Stimulated activated naive CD8-positive, alpha-beta T cell treated with anti-CD3 and anti-CD28 coated beads, Interleukin-15, Interleukin-2, amounts not matched to agents 100 ng/mL and 50 ng/mL, for 24 hours (primary cell): ENCODE measurements at regions not wholly inside any gene's neighbourhood (a gene's known extent, or its start where the extent isn't known, plus 50 kb on each side); places are given as distances from the start of the nearest gene placed in this dataset.

Experiments
- H3K27ac Mint-ChIP-seq: one replicate; pipeline ENCODE4 v1.8.0; 2021; ENCODE audit warnings: mild to moderate bottlenecking, mixed read lengths
- H3K27me3 Mint-ChIP-seq: one replicate; pipeline ENCODE4 v1.8.0; 2021; ENCODE audit warnings: mixed read lengths
- H3K36me3 Mint-ChIP-seq: one replicate; pipeline ENCODE4 v1.8.0; 2021; ENCODE audit warnings: low read depth, mixed read lengths
- H3K4me1 Mint-ChIP-seq: one replicate; pipeline ENCODE4 v1.8.0; 2021; ENCODE audit warnings: low read depth, mixed read lengths
- H3K4me3 Mint-ChIP-seq: one replicate; pipeline ENCODE4 v1.8.0; 2021; ENCODE audit warnings: mild to moderate bottlenecking, mixed read lengths
- H3K9me3 Mint-ChIP-seq: one replicate; pipeline ENCODE4 v1.8.0; 2021; ENCODE audit warnings: mixed read lengths

DNA sequence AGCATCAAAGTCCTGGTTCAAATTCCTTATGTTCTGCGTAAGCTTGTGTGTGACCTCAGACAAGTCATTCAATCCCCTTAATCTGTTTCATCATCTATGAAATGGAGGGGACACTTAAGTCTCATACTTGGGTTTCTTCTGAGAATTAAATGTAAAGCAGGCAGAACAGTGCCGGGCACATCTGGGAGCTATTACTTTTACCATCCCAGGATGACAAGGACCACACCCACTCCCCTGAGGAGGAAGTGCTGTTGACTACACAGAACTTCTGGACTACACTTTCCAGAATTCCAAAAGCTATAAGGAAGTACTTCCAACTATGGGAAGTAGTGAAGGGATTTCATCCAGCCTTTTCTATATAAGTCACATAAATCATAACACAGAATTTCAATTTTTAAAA is 294.9 kb downstream of the IPMK start:
- H3K36me3 Mint-ChIP-seq, result no peaks in the 10 kb centered on the region
- H3K4me3 Mint-ChIP-seq, result no peak overlapping the region
- H3K27ac Mint-ChIP-seq, result no peak overlapping the region
- H3K27me3 Mint-ChIP-seq, result no peaks in the 10 kb centered on the region
- no peaks in the 10 kb centered on the region for H3K4me1 Mint-ChIP-seq
- no peaks in the 10 kb centered on the region for H3K9me3 Mint-ChIP-seq

DNA sequence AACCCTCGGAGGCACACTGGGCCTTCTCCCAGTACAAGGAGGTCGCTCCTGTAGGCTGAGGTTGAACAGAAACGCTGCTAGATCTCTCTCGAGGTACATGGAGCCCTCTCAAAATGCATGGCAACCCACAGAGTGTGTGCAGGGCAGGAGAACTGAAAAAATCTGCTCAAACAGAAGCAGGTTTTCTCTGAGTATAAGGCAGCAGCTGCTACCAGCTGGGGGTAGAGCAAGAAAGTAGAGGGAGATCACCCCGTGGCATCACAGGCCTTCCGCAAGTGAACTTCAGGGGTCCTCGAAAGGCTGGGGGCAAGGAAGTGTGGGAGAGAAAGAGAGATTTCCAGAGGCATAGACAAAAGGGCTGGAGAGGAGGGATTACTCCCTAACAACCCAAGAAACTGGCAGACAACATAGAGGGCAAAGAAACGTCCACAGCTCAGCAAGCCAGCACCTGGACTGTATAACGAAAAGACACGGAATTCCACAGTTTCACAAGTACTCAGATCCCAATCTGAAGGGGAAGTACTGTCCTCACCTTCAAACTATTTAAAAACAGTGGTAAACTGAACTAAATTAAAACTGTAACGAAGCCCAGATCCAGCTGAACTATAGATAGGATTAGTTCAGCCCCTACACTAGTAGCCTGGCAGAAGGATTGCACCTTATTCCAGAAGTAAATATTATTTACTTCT is 299.2 kb downstream of the IPMK start:
- no peaks in the 10 kb centered on the region for H3K27me3 Mint-ChIP-seq
- no peaks in the 10 kb centered on the region for H3K36me3 Mint-ChIP-seq
- H3K4me3 Mint-ChIP-seq, result no peak overlapping the region
- no peaks in the 10 kb centered on the region for H3K4me1 Mint-ChIP-seq
- H3K27ac Mint-ChIP-seq, result no peak overlapping the region
- H3K9me3 Mint-ChIP-seq, result no peaks in the 10 kb centered on the region

DNA sequence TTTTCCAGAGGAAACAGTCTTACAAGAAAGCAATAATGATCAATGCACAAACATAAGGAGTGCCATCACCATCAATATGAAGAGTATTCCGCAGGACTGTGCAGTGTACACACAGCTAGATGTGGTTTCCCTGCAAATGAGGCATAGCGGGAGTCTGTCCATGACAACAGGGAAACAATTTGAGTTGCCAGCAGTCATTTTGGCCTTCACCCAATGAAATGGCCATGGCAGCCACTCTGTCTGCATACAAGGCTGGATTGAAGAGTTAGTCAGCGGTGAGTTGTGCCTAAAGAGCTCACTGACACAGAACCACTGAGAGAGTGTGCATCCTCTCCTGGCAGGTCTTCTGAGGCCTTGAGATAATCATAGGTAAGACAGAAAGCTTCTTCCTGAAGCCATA is 303.3 kb downstream of the IPMK start:
- no peak overlapping the region for H3K4me3 Mint-ChIP-seq
- H3K36me3 Mint-ChIP-seq, result no peaks in the 10 kb centered on the region
- no peak overlapping the region for H3K27ac Mint-ChIP-seq
- H3K27me3 Mint-ChIP-seq, result peaks cover 6% of the 10 kb centered on the region
- no peaks in the 10 kb centered on the region for H3K9me3 Mint-ChIP-seq
- no peaks in the 10 kb centered on the region for H3K4me1 Mint-ChIP-seq

DNA sequence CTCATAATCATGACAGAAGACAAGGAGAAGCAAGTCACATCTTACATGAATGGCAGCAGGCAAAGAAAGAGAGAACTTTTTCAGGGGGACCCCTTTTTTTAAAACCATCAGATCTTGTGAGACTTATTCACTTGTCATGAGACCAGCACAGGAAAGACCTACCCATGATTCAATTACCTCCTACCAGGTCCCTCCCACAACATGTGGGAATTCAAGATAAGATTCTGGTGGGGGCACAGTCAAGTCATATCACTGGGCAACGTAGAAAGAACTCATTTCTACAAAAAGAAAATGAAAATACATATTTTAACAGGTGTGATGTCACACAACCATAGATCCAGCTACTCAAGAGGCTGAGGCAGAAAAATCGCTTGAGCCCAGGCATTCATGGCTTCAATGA is 304.1 kb downstream of the IPMK start:
- Mint-ChIP-seq H3K36me3 (no peaks in the 10 kb centered on the region), H3K4me1 (no peaks in the 10 kb centered on the region), H3K9me3 (no peaks in the 10 kb centered on the region)

DNA sequence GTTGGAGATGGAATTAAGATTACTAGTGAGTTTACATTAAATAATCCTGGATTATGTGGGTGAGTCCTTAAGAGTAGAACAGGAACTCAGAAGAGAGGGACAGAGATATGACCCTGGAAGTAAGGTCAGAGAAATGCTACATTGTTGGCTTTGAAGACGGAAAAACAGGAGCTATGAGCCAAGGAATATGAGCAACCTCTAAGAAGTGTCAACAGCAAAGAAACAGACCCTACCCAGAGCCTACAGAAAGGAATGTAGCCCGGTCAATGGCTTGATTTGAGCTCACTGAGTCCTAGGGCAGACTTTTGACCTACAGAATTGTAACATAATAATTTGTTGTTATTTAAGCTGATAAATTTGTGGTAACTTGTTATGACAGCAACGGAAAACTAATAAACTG is 304.9 kb downstream of the IPMK start:
- no peaks in the 10 kb centered on the region for H3K4me1 Mint-ChIP-seq
- H3K4me3 Mint-ChIP-seq, result no peak overlapping the region
- no peak overlapping the region for H3K27ac Mint-ChIP-seq
- no peaks in the 10 kb centered on the region for H3K9me3 Mint-ChIP-seq
- H3K27me3 Mint-ChIP-seq, result peaks cover 6% of the 10 kb centered on the region
- no peaks in the 10 kb centered on the region for H3K36me3 Mint-ChIP-seq

More for the DNA sequence above, 304.1 kb downstream of the IPMK start:
- Mint-ChIP-seq H3K27me3 (peaks cover 6% of the 10 kb centered on the region), H3K27ac (no peak overlapping the region), H3K4me3 (no peak overlapping the region)

DNA sequence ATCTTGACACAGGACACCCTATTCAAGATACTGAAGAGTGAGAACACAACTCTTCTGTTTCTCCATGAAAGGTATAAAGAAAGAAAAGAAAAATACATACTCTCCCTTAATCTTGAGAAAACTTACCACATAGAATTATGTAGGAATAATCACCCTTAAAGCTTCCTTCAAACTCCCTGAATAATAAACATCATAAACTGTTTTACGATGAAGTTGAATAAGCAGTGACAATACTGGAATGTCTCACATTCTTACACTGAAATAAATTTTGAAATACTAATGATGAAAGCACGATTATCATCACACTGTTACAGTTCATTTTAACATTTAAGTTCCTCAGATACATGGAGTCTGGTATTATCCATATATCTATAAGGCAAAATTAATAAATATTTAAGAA is 306.2 kb downstream of the IPMK start:
- Mint-ChIP-seq H3K27me3 (peaks cover 6% of the 10 kb centered on the region), H3K9me3 (no peaks in the 10 kb centered on the region), H3K27ac (no peak overlapping the region), H3K4me3 (no peak overlapping the region), H3K4me1 (no peaks in the 10 kb centered on the region), H3K36me3 (no peaks in the 10 kb centered on the region)

DNA sequence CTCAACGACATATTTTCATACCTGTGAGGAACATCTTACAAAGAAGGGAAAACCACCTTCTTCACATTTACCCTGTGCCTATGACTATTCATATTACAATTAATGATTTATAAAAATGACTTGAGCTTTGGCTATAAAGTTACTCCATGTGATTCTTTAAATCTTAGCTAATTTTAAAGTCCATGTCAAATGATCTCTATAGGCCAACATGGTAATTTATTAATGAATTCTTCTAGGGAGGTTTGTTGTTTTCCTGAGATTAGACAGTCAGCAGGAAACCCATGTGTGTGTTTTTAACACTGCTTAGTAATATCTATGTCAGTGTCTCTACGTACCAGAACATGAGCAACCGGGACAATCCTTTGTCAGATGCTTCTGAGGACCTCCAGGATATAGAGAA is 307.3 kb downstream of the IPMK start:
- Mint-ChIP-seq H3K9me3 (no peaks in the 10 kb centered on the region), H3K4me3 (no peak overlapping the region), H3K27ac (no peak overlapping the region), H3K27me3 (peaks cover 6% of the 10 kb centered on the region), H3K36me3 (no peaks in the 10 kb centered on the region), H3K4me1 (no peaks in the 10 kb centered on the region)

DNA sequence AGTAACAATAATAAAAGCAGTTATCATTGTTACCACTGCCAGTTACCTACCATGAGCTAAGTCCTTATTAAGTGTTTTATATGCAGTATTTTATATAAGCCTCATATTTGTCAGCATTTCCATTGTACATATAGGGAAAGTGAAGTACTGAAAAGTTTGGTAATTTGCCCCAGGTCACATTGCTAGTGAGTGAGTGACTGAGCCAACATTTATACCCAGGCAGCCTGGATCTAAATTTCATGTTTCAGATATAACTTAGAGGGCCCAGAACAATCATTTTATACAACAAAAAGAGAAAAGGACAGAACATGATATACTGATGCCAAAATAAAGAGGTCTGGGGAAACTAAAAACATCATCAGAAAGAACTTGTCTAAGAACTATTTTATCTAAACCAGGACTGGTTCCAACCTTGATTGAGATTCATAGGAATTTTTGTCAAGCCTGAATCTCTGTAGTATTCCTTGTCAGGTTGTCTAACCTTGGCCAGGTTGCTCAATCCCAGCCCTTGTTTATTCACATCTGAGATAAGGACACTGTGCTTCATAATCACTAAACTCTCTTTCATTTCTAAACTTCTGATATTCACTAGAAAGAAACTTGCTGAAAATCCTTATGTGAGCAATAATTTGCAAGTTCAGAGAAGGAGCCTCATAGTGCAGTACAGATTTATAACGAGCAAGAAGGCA is 308.2 kb downstream of the IPMK start:
- H3K4me1 Mint-ChIP-seq, result no peaks in the 10 kb centered on the region

DNA sequence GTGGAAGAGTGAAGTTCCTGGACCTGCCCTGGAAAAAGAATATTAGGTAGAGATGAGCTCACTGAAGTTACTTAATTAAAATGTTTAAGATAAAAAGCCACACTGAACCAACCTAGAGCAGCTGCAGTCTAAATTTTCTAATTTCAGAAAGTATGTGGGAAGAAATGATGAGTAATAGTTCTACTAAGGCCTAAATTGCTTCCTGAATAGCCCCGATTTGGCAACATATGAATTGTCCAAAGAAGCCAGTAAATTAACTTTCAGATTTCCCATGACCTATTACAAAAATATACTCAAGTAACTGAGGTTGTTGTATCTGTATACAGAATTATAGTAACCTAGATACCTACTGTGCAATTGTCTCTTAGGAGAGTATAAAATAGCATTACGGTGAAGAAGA is 312.6 kb downstream of the IPMK start:
- H3K27me3 Mint-ChIP-seq, result no peaks in the 10 kb centered on the region
- H3K36me3 Mint-ChIP-seq, result no peaks in the 10 kb centered on the region
- H3K4me3 Mint-ChIP-seq, result no peak overlapping the region
- H3K27ac Mint-ChIP-seq, result no peak overlapping the region
- no peaks in the 10 kb centered on the region for H3K4me1 Mint-ChIP-seq
- no peaks in the 10 kb centered on the region for H3K9me3 Mint-ChIP-seq

More for the DNA sequence above, 308.2 kb downstream of the IPMK start:
- Mint-ChIP-seq H3K27ac (no peak overlapping the region), H3K27me3 (peaks cover 6% of the 10 kb centered on the region), H3K36me3 (no peaks in the 10 kb centered on the region), H3K4me3 (no peak overlapping the region), H3K9me3 (no peaks in the 10 kb centered on the region)

DNA sequence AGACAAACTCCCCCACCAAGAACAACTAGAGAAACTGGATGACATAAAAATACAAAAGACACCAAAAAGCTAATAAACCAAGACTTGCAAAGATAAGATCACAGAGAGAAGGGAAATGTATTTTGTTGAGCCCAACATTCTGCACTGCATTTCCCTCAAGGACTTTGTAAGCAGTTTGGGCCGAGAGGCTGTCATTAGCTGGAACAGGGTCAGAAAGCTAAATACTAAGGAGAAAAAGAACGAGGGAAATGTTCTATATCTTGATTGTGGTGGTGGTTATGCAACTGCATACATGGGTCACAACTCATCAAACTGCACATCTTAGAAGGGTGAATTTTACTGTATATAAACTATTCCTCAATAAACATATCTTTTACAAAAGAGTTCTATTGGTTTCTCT is 315.0 kb downstream of the IPMK start:
- H3K4me1 Mint-ChIP-seq, result no peaks in the 10 kb centered on the region
- no peaks in the 10 kb centered on the region for H3K27me3 Mint-ChIP-seq
- no peak overlapping the region for H3K4me3 Mint-ChIP-seq
- no peaks in the 10 kb centered on the region for H3K36me3 Mint-ChIP-seq
- H3K27ac Mint-ChIP-seq, result no peak overlapping the region
- no peaks in the 10 kb centered on the region for H3K9me3 Mint-ChIP-seq

DNA sequence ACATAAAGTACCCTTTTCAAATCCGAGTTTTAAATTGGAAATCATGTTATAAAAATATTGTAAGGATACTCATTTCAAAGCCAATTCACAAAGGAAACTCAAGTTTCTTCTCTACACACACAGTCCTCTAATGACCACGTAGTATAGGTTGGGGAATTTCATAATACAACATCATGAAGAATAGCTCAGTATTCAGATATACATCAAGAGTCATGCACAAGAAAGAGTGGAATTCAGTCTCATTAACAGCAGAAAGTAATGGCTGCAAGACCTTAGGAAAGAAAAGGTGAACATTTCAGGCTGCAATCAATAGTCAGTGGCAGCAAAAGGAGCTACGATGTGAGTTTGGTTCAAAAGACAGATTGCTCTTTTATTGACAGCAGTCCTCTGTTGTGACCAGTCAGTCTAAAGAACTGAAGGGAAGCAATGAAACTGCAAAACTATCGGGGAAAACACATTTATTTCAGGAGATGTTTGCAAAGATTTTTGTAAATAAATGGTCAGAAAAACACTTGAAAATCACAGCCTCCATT is 317.2 kb downstream of the IPMK start:
- no peaks in the 10 kb centered on the region for H3K4me1 Mint-ChIP-seq
- no peaks in the 10 kb centered on the region for H3K36me3 Mint-ChIP-seq

DNA sequence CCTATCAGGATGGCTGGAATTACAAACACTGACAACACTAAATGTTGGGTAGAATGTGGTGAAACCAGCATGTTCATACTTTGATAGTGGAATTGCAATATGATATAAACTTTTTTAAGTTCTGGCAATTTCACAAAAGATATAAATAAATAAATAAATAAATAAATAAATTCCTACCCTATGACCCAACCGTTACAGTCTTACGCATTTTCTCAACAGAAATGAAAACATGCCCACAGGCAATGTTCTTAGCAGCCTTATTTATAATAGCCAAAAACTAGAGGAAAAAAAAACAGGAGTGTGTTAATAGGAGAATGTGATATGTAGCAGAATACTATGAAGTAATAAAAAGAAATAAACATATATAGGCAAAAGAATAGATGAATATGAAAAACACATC is 318.9 kb downstream of the IPMK start:
- Mint-ChIP-seq H3K27ac (no peak overlapping the region), H3K36me3 (no peaks in the 10 kb centered on the region), H3K9me3 (no peaks in the 10 kb centered on the region), H3K27me3 (no peaks in the 10 kb centered on the region), H3K4me1 (no peaks in the 10 kb centered on the region), H3K4me3 (no peak overlapping the region)

More for the DNA sequence above, 317.2 kb downstream of the IPMK start:
- Mint-ChIP-seq H3K9me3 (no peaks in the 10 kb centered on the region), H3K4me3 (no peak overlapping the region), H3K27ac (no peak overlapping the region), H3K27me3 (no peaks in the 10 kb centered on the region)

DNA sequence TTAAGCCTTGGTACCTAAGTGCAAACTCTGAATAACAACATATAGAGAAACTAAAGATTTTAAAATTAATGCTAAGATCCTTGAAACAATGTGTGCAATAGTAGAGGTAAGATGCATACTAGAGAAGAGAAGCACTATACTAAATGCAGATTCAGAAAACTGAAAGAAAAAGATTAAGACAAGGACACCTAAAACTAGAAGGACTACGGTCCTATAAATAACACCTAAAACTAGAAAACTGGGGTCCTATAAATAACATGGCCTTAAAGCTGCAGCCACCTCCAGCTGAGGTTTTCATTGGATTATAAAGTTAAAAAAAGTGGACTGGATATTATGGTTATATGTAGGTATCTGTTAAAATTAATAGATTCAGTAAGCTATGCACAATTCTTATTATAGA is 320.9 kb downstream of the IPMK start:
- H3K36me3 Mint-ChIP-seq, result no peaks in the 10 kb centered on the region
- no peak overlapping the region for H3K4me3 Mint-ChIP-seq
- no peaks in the 10 kb centered on the region for H3K9me3 Mint-ChIP-seq
- no peaks in the 10 kb centered on the region for H3K4me1 Mint-ChIP-seq
- no peak overlapping the region for H3K27ac Mint-ChIP-seq
- no peaks in the 10 kb centered on the region for H3K27me3 Mint-ChIP-seq

DNA sequence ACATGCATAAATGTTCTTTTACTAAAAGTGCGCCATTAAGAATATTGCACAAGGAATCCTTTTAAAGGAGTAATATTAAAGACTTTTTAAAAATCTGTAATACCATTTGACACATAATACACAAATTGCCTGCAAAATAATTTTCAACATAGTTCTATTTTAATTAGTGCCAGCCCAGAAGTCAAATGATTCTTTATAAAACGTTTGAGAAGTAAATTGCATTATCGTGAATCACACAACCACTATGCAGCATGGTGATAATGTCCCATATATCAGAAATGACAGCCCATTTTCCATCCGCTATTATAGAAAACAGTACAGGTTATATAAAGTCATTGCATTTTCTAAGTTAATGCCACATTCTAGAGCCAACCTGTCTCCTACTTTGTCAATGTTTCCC is 324.0 kb downstream of the IPMK start:
- H3K27ac Mint-ChIP-seq, result no peak overlapping the region
- no peaks in the 10 kb centered on the region for H3K27me3 Mint-ChIP-seq
- H3K4me3 Mint-ChIP-seq, result no peak overlapping the region
- H3K4me1 Mint-ChIP-seq, result no peaks in the 10 kb centered on the region
- no peaks in the 10 kb centered on the region for H3K9me3 Mint-ChIP-seq
- no peaks in the 10 kb centered on the region for H3K36me3 Mint-ChIP-seq

DNA sequence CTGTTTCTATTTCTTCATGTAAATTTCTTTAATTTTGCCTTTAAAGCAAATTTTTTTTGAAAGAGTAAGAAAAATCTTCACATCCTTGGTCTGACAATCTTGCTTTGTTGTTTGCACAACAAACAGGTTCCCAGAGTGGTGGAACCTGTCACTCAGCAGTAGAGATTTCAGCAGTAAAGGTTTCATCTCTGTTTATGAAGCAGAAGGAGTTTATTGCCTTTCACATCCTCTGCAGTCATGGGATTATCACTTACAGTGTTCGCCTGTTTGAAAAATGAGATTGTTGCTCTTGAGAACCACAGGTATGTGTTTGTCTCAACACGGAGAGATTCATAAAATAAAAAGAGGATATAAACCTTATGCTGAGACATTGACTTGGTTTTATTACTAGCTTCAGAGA is 342.6 kb downstream of the IPMK start:
- Mint-ChIP-seq H3K27ac (no peak overlapping the region), H3K36me3 (no peaks in the 10 kb centered on the region), H3K27me3 (no peaks in the 10 kb centered on the region), H3K4me1 (no peaks in the 10 kb centered on the region), H3K9me3 (peaks cover 10% of the 10 kb centered on the region), H3K4me3 (no peak overlapping the region)

DNA sequence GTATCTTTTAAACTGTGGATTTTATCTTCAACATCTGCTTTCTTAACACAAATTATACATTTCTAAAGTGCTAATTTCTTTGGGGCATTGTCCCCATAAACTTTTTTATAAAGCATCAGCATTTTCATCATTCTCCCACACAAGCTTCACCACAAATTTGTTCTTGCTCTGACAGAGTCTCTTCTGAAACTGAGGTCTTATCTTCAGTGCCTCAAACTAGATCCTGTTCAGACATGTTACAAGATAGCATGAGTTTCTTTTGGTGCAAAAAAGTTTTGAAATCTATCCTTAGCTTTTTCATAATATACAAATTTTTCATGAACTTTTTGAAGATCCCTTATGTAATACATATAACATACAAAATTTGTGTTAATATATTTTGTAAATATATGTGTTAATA is 346.6 kb downstream of the IPMK start:
- Mint-ChIP-seq H3K27me3 (no peaks in the 10 kb centered on the region), H3K4me1 (no peaks in the 10 kb centered on the region), H3K9me3 (no peaks in the 10 kb centered on the region), H3K27ac (no peak overlapping the region), H3K36me3 (no peaks in the 10 kb centered on the region), H3K4me3 (no peak overlapping the region)
